HG02610 (cell line): ENCODE measurements at regions not wholly inside any gene's neighbourhood (a gene's known extent, or its start where the extent isn't known, plus 50 kb on each side); places are given as distances from the start of the nearest gene placed in this dataset.
"Not testable (repeated sequence)": the region's sequence is repeated elsewhere in the genome, so short reads cannot be mapped to it uniquely, and the experiment has no call there.

ENCODE experiments used
- ATAC-seq: cut with Tn5 transposase; IDR thresholded peaks from one replicate; pipeline ENCODE4 v1.9.1; 2021; ENCODE audit warnings: mild to moderate bottlenecking, moderate library complexity; ENCODE audit not compliant: unreplicated experiment

GRCh38 chr5:166916021-166916420 lies 1375.4 kb upstream of the WWC1 start:
- no peak for ATAC-seq

GRCh38 chr5:166926138-166926537 lies 1365.3 kb upstream of the WWC1 start:
- ATAC-seq, result no peak

- ATAC-seq, result not testable (repeated sequence)
Observed at GRCh38 chr5:166926806-166927475, 1364.5 kb upstream of the WWC1 start.

GRCh38 chr5:166936351-166936750 lies 1355.1 kb upstream of the WWC1 start:
- no peak for ATAC-seq

- no peak for ATAC-seq
Observed at GRCh38 chr5:166938071-166938470, 1353.4 kb upstream of the WWC1 start.

GRCh38 chr5:166942948-166943347 lies 1348.5 kb upstream of the WWC1 start:
- no peak for ATAC-seq

GRCh38 chr5:166947045-166947444 lies 1344.4 kb upstream of the WWC1 start:
- no peak for ATAC-seq

- ATAC-seq, result no peak
Observed at GRCh38 chr5:166948679-166949078, 1342.8 kb upstream of the WWC1 start.

- no peak for ATAC-seq
Observed at GRCh38 chr5:166952048-166952447, 1339.4 kb upstream of the WWC1 start.

- no peak for ATAC-seq
Observed at GRCh38 chr5:166957782-166958181, 1333.7 kb upstream of the WWC1 start.

- ATAC-seq, result no peak
Observed at GRCh38 chr5:166959766-166960165, 1331.7 kb upstream of the WWC1 start.

- ATAC-seq, result no peak
Observed at GRCh38 chr5:166961028-166961427, 1330.4 kb upstream of the WWC1 start.

GRCh38 chr5:166961913-166962312 lies 1329.5 kb upstream of the WWC1 start:
- ATAC-seq, result no peak

- ATAC-seq, result no peak
Observed at GRCh38 chr5:166962461-166962860, 1329.0 kb upstream of the WWC1 start.

GRCh38 chr5:166963596-166963995 lies 1327.8 kb upstream of the WWC1 start:
- ATAC-seq, result no peak

- ATAC-seq, result no peak
Observed at GRCh38 chr5:166977911-166978422, 1313.5 kb upstream of the WWC1 start.

GRCh38 chr5:166979307-166979895 lies 1312.0 kb upstream of the WWC1 start:
- no peak for ATAC-seq

- ATAC-seq, result no peak
Observed at GRCh38 chr5:166980666-166981065, 1310.8 kb upstream of the WWC1 start.

GRCh38 chr5:166982226-166982625 lies 1309.2 kb upstream of the WWC1 start:
- ATAC-seq, result no peak

- no peak for ATAC-seq
Observed at GRCh38 chr5:166991601-166992000, 1299.8 kb upstream of the WWC1 start.

GRCh38 chr5:166992108-166992507 lies 1299.3 kb upstream of the WWC1 start:
- ATAC-seq, result no peak

- no peak for ATAC-seq
Observed at GRCh38 chr5:166992874-166993722, 1298.3 kb upstream of the WWC1 start.
